ENCODE measurements at regions not wholly inside any gene's neighbourhood (a gene's known extent, or its start where the extent isn't known, plus 50 kb on each side); places are given as distances from the start of the nearest gene placed in this dataset.

- TF ChIP-seq EZH2 (IDR thresholded peaks at IDR 0.05; ENCODE audit: insufficient read depth, poor library complexity, severe bottlenecking) (no peak), EZH2phosphoT487 (IDR thresholded peaks at IDR 0.05; ENCODE audit: insufficient read depth, low read depth) (no peak)
These were observed 147.7 kb downstream of the BARX1 start for GRCh38 chr9:93807166-93808074.

Measured in GM23248 (cell line).